Stimulated activated CD4-positive, alpha-beta T cell treated with anti-CD3 and anti-CD28 coated beads, Interleukin-2, amount 100 ng/mL, for 24 hours (primary cell): ENCODE measurements at regions not wholly inside any gene's neighbourhood (a gene's known extent, or its start where the extent isn't known, plus 50 kb on each side); places are given as distances from the start of the nearest gene placed in this dataset.
"Not testable (repeated sequence)": the region's sequence is repeated elsewhere in the genome, so short reads cannot be mapped to it uniquely, and the experiment has no call there.

Experiments used
- DNase-seq, 2 donors: peaks; one replicate each; pipeline ENCODE4 v3.0.0-alpha.2; 2020

GRCh38 chr9:120338340-120338739, 241.6 kb downstream of the CDK5RAP2 start:
- DNase-seq = no peak

- DNase-seq = peak in 1 of 2 donors; percentile 3
These were observed 242.8 kb downstream of the CDK5RAP2 start for GRCh38 chr9:120337131-120337530.

DNA sequence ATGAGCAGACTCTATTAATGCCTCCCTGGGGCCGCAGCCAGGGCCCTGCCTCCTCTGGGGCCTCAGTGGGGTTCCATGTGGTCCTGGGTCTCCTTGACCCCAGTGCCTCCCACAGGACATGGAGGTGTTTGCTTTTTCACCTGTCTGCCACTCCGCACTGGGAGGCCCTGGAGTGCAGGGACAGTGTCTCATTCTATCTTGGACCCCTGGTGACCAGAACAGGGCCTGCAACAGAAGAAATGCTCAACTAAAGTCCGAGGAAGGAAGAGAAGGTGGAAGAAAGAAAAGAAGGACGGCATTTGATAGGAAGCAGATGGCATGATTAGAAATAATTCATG, 243.2 kb downstream of the CDK5RAP2 start:
- DNase-seq = peak in 1 of 2 donors; percentile 4

GRCh38 chr9:120336021-120336752, 243.8 kb downstream of the CDK5RAP2 start:
- peak in 1 of 2 donors; percentile 15 for DNase-seq

DNA sequence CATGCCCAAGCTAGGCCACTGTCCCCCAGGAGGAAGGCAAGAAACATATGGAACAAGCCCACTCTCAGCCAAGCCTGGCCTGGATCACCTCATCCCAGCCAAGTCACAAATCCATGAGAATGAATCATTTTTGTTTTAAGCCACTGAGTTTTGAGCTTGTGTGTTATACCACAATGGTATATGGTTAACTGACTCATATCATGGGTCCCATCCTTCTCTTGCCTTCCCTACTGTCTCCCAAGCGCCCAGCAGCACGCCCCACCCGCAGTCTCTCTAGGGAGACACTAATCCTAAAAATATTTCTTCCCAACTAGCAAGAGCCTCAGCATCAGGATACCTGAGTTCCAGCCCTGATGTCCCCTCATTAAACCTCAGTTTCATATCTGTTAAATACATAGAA, 248.1 kb downstream of the CDK5RAP2 start:
- DNase-seq = no peak

- no peak for DNase-seq
These were observed 249.9 kb downstream of the CDK5RAP2 start for GRCh38 chr9:120330031-120330430.

DNA sequence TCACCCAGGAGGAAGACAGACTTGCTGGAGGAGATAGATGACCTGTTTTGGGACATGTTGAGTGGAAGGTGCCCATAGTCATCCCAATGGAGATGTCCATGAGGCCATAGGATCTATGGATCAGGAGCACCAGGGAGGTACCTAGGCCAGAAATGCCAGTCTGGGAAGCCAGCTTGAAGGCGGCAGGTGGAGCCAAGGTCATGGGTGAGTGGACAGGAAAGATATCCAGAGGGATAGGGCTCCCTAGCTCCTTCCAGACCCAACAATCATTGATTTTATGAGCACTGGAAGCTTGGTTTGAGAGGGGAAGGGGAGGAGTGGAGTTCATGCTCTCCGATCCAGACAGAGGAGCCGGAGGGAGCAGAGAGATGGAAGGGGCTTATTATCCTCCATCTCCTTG, 252.6 kb downstream of the CDK5RAP2 start:
- DNase-seq = peak in 1 of 2 donors; percentile 6

DNA sequence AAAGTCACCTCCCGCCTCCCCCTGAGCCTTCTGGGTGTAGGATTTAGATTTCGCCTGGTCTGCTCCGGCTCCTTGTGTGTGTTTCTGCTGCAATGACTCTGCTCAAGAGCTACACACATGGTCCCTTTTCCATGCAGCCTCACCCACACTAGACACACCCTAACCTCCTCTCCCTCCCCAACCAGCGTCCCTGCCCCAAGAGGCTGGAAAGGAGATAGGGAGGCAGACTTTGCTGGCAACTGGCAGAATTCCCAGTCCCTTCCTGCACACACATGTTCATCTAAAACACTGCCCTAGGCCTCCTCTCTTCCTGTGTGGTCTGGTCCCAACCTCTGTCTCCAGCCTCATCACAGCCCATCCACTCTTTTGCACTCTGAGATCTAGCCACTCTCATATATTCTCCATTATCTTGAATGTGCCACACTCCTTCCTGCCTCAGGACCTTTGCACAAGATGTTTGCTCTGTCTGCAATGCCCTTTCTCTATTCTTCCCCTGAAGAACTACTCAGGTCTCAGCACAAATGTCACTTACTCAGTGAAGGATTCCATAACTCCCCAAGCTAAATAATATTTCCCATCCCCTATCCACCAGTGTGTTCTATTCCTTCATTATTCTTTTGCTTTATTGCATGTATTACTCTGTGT, 253.8 kb downstream of the CDK5RAP2 start:
- peak in 1 of 2 donors; percentile 11 for DNase-seq

GRCh38 chr9:120324996-120325642, 254.8 kb downstream of the CDK5RAP2 start:
- no peak for DNase-seq

- no peak for DNase-seq
These were observed 255.5 kb downstream of the CDK5RAP2 start for GRCh38 chr9:120324461-120324860.

GRCh38 chr9:120323125-120323524, 256.8 kb downstream of the CDK5RAP2 start:
- DNase-seq = no peak

GRCh38 chr9:120319452-120319851, 260.5 kb downstream of the CDK5RAP2 start:
- DNase-seq = no peak

DNA sequence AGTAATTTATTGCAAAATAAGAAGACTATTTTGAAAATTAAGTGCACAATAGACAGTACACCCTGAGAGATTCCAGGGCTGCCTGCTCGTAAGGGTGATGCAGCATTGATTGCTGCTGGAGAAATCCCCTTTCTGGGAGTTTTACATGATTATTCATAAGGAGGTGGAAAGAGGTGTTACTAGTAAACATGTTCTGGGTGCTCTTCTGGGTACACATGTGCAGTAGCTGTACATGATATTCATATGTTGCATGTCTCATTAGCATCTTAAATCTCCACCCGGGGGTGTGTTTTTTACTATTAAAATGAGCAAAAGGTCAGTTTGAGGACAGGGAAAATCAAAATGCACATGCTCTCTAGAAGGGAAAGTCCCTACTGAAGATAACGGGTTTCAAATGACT, 264.8 kb downstream of the CDK5RAP2 start:
- DNase-seq = no peak

DNA sequence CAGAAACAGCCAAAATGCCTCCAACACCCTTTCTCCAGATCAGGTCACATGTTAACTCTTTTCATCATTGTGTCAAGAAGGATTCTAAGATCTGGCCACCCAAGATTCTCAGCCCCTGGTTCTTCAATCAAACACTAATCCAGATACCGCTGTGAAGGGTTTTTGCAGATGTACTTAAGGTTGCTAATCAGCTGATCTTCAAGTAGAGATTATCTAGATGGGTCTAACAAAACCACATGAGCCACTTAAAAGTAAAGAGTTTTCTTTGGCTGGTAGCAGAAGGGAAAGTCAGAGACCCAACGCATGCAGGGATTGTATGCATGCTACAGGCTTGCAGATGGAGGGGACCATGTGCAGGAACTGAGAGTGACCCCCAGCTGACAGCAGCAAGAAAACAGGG, 267.9 kb downstream of the CDK5RAP2 start:
- DNase-seq = no peak

GRCh38 chr9:120310035-120310434, 269.9 kb downstream of the CDK5RAP2 start:
- DNase-seq = no peak

DNA sequence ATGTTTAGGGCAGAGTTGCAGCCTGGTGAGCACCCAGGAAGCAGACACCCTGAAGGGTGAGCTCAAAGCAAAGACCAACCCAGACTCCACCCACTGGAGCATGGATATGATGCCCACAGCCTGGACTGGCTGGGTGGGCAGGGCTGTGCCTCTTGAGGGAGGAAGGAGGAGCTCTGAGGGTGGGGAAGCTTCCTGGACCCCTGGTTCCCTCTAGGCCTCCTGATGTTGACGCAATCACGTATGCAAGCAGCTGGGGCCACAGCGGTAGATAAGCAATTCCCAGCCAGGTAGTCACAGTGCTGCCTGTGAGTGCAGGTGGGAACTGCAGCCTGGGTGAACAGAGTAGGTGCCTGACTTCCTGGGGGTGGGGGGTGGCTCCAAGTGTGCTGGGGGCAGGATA, 271.5 kb downstream of the CDK5RAP2 start:
- DNase-seq = no peak

DNA sequence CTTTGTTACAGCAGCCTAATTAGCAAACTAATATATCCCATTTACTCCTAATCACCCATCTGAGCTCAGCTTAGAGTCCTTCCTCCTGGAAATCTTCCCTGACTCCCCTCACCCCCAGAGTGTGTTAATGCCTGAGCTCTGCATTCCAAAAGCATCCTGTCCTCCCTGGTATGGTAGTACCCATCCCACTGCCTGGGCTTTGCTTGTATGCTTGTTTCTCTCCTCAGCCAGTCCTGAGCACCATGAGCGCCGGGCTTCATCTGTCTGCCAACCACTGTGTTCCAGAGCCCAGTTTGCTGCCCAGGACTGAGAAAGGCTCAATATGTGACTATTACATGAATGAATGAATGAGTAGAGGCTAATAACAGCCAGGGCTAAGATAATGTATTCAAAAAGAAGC, 272.4 kb downstream of the CDK5RAP2 start:
- no peak for DNase-seq

DNA sequence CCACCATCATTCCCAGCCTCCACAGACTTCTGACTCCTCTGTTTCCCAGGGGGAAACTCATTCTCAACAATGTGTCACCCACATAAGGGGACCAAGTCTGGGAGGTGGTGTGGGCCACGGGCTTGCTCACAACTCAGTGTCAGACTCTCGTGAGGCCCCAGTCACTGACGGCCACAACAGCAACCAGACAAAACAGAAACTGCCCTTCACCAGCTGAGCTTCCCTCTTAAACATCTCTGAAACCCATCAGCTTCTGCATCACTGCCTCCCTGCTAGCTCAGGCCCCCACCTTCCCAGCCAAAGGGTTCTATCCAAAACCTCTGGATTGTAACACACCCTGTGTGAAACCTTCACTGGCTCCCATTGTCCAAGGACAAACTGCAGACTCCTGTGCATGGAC, 273.4 kb downstream of the CDK5RAP2 start:
- no peak for DNase-seq

GRCh38 chr9:120306088-120306487, 273.9 kb downstream of the CDK5RAP2 start:
- DNase-seq = no peak

- DNase-seq = not testable (repeated sequence)
These were observed 275.1 kb downstream of the CDK5RAP2 start for GRCh38 chr9:120304896-120305295.

DNA sequence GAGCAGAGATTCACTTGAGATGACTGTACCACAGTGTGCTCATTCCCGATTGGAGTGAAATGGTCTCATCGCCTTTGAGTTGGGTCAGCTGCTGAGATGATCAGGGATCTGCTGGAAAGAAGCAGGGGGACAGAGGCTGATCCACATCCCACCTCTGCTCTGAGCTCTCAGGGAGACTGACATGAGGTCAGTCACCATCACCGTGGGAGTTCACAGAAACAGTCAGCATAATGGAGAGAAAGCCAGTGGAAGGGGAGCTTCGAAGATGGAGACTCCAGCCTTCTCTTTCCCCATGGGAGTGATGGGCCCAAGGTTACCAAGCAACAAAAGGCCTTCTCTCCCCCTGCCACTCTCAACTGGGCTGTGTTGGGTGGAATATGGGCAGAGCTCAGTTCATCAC, 276.4 kb downstream of the CDK5RAP2 start:
- DNase-seq = no peak

GRCh38 chr9:120299785-120300184, 280.2 kb downstream of the CDK5RAP2 start:
- no peak for DNase-seq

GRCh38 chr9:120294003-120294402, 286.0 kb downstream of the CDK5RAP2 start:
- DNase-seq = no peak

DNA sequence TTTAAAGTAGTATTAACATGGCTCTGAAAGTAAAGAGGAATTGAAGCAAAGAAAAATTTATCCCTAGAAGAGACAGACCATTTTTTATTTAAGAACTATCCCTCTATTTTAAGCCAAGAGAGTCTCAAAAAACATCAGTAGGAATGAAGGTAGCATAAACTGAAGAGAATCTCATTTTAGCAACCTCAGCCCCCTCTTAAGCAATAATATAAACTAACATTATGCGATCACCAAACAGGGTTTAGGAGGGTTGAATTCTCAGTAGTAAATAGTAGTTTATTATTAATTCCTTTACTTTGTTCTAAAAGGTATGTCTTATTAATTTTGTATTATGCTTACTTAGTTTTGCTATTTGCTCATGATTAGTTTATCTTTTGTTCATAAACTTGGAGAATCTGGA, 287.4 kb downstream of the CDK5RAP2 start:
- DNase-seq = no peak
